OCI-LY7 (cell line): ENCODE measurements at regions not wholly inside any gene's neighbourhood (a gene's known extent, or its start where the extent isn't known, plus 50 kb on each side); places are given as distances from the start of the nearest gene placed in this dataset.

Experiments
- BruUV-seq: library from RNA; stranded (reverse); fragments of 400-500 nt; replicated peaks from 2 replicates; lab custom pipeline; 2021; lab: Mats Ljungman, UMichigan
- CTCF ChIA-PET: fragments of 300-600 bp; sonication (Branson Sonifier 250); formaldehyde crosslinking; loops from one replicate; lab custom pipeline; 2022; ENCODE audit warnings: antibody characterized with exemption; ENCODE audit not compliant: unreplicated experiment; lab: Charles Lee
- POLR2A ChIA-PET: fragments of 300-600 bp; sonication (Branson Sonifier 250); formaldehyde crosslinking; loops from one replicate; lab custom pipeline; 2022; ENCODE audit warnings: antibody characterized with exemption; lab: Charles Lee
- DNase-seq: peaks from one replicate; pipeline ENCODE4 v3.0.0-alpha.2; 2015; ENCODE audit warnings: low spot score
- H2AFZ ChIP-seq: fragments of 200-600 bp; sonication (generic), shearing (Covaris generic); 2 replicates; pipeline ENCODE4 v1.6.1; 2014; ENCODE audit warnings: mild to moderate bottlenecking, antibody characterized with exemption, low read length, moderate library complexity
- H3K27ac ChIP-seq: fragments of 200-600 bp; sonication (generic); 2 replicates; pipeline ENCODE4 v1.5.1; 2014; ENCODE audit warnings: mixed run types, low read depth, mild to moderate bottlenecking, moderate library complexity, low read length, inconsistent platforms; ENCODE audit not compliant: poor library complexity, severe bottlenecking
- H3K36me3 ChIP-seq: fragments of 200-600 bp; sonication (generic); 2 replicates; pipeline ENCODE4 v1.6.1; 2014; ENCODE audit warnings: mild to moderate bottlenecking, antibody characterized with exemption, low read length, moderate library complexity, mixed read lengths; ENCODE audit not compliant: insufficient read depth
- H3K4me1 ChIP-seq: fragments of 200-600 bp; sonication (generic); 2 replicates; pipeline ENCODE4 v1.5.1; 2014; ENCODE audit warnings: mild to moderate bottlenecking, low read length; ENCODE audit not compliant: insufficient read depth, poor library complexity, severe bottlenecking
- H3K4me2 ChIP-seq: fragments of 200-600 bp; sonication (generic); 2 replicates; pipeline ENCODE4 v1.6.1; 2014; ENCODE audit warnings: mild to moderate bottlenecking, low read length
- H3K4me3 ChIP-seq: fragments of 200-600 bp; sonication (generic); 2 replicates; pipeline ENCODE4 v1.5.1; 2014; ENCODE audit warnings: mild to moderate bottlenecking, low read depth, low read length; ENCODE audit not compliant: poor library complexity, severe bottlenecking
- H3K79me2 ChIP-seq: fragments of 200-600 bp; sonication (generic); 2 replicates; pipeline ENCODE4 v1.6.1; 2016; ENCODE audit warnings: low read depth, mild to moderate bottlenecking, low read length, moderate library complexity, mixed read lengths; ENCODE audit not compliant: insufficient read depth
- H3K9me2 ChIP-seq: fragments of 200-600 bp; sonication (generic); 2 replicates; pipeline ENCODE4 v1.6.1; 2016; ENCODE audit warnings: mild to moderate bottlenecking, low read length, mixed read lengths; ENCODE audit not compliant: insufficient read depth
- H3K9me3 ChIP-seq: fragments of 200-600 bp; sonication (generic); 2 replicates; pipeline ENCODE4 v1.6.1; 2014; ENCODE audit warnings: mild to moderate bottlenecking, mixed run types, low read length, mixed read lengths
- H4K20me1 ChIP-seq: fragments of 200-600 bp; sonication (generic); 2 replicates; pipeline ENCODE4 v1.6.1; 2014; ENCODE audit warnings: mild to moderate bottlenecking, antibody characterized with exemption, low read length, moderate library complexity, mixed read lengths; ENCODE audit not compliant: insufficient read depth
- EZH2phosphoT487 ChIP-seq: fragments of 200-600 bp; sonication (generic); IDR thresholded peaks from 2 replicates; pipeline ENCODE4 v1.6.1; 2018; ENCODE audit warnings: low read depth, borderline replicate concordance, mild to moderate bottlenecking, mixed run types, antibody characterized with exemption, low read length, moderate library complexity, mixed read lengths
- intact Hi-C: fragments of 100-400 bp; cut with micrococcal nuclease; formaldehyde crosslinking; loops from one replicate; pipeline ENCODE4 v1.10.0; 2022; ENCODE audit not compliant: unreplicated experiment
- TF ChIP-seq, protein P1 (sequence below): fragments of 200-600 bp; sonication (generic); conservative IDR thresholded peaks from 2 replicates; pipeline ENCODE4 v1.5.1; 2014; ENCODE audit warnings: mild to moderate bottlenecking, antibody characterized with exemption, low read length, moderate library complexity, mixed read lengths

- Histone ChIP-seq H3K9me3 (0 out of 2 replicates have a peak, but pooled peaks cover 3% of the 10 kb centered on the region), H3K36me3 (no peaks in the 10 kb centered on the region), H2AFZ (no peak overlapping the region), H3K4me2 (no peak overlapping the region), H3K4me3 (no peak overlapping the region), H3K79me2 (no peaks in the 10 kb centered on the region), H3K27ac (no peak overlapping the region), H4K20me1 (no peaks in the 10 kb centered on the region), H3K4me1 (no peaks in the 10 kb centered on the region), H3K9me2 (no peaks in the 10 kb centered on the region)
- intact Hi-C loops = no loop called here
- POLR2A ChIA-PET = interaction anchor here (1.0 to 1.5 kb wide), 2 partner anchors 10 to 19 kb away, joined by 3 to 4 read pairs; no protein-coding TSS in a partner anchor
- TF ChIP-seq, protein P1, sequence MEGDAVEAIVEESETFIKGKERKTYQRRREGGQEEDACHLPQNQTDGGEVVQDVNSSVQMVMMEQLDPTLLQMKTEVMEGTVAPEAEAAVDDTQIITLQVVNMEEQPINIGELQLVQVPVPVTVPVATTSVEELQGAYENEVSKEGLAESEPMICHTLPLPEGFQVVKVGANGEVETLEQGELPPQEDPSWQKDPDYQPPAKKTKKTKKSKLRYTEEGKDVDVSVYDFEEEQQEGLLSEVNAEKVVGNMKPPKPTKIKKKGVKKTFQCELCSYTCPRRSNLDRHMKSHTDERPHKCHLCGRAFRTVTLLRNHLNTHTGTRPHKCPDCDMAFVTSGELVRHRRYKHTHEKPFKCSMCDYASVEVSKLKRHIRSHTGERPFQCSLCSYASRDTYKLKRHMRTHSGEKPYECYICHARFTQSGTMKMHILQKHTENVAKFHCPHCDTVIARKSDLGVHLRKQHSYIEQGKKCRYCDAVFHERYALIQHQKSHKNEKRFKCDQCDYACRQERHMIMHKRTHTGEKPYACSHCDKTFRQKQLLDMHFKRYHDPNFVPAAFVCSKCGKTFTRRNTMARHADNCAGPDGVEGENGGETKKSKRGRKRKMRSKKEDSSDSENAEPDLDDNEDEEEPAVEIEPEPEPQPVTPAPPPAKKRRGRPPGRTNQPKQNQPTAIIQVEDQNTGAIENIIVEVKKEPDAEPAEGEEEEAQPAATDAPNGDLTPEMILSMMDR = peak; percentile 65
- TF ChIP-seq EZH2phosphoT487 = no peak
- BruUV-seq = no TSS peak
- DNase-seq = peak; percentile 11
- CTCF ChIA-PET = no interaction called here
These were observed 694.1 kb downstream of the ANKRD7 start for GRCh38 chr7:118918556-118918955.

- no peaks in the 10 kb centered on the region for H3K4me1 ChIP-seq
- CTCF ChIA-PET = no interaction called here
- no peak overlapping the region for H2AFZ ChIP-seq
- POLR2A ChIA-PET = interaction anchor here (0.7 kb wide), 1 partner anchor 611 kb away, joined by 3 read pairs; no protein-coding TSS in a partner anchor
- no peak overlapping the region for H3K27ac ChIP-seq
- BruUV-seq = no TSS peak
- no peaks in the 10 kb centered on the region for H3K36me3 ChIP-seq
- TF ChIP-seq, protein P1 = no peak
- TF ChIP-seq EZH2phosphoT487 = no peak
- H3K9me2 ChIP-seq = no peaks in the 10 kb centered on the region
- no peak overlapping the region for H3K4me3 ChIP-seq
- H3K9me3 ChIP-seq = no peaks in the 10 kb centered on the region
- DNase-seq = no peak
- intact Hi-C loops = no loop called here
- H3K4me2 ChIP-seq = no peak overlapping the region
- no peaks in the 10 kb centered on the region for H3K79me2 ChIP-seq
- no peaks in the 10 kb centered on the region for H4K20me1 ChIP-seq
These were observed 714.3 kb downstream of the ANKRD7 start for GRCh38 chr7:118938845-118939244.

- no peak overlapping the region for H3K27ac ChIP-seq
- BruUV-seq = no TSS peak
- no peak overlapping the region for H2AFZ ChIP-seq
- no peaks in the 10 kb centered on the region for H3K9me2 ChIP-seq
- POLR2A ChIA-PET = no interaction called here
- DNase-seq = no peak
- H3K36me3 ChIP-seq = no peaks in the 10 kb centered on the region
- no peak overlapping the region for H3K4me3 ChIP-seq
- H4K20me1 ChIP-seq = no peaks in the 10 kb centered on the region
- H3K4me1 ChIP-seq = no peaks in the 10 kb centered on the region
- TF ChIP-seq EZH2phosphoT487 = no peak
- no peaks in the 10 kb centered on the region for H3K79me2 ChIP-seq
- intact Hi-C loops = no loop called here
- CTCF ChIA-PET = no interaction called here
- no peaks in the 10 kb centered on the region for H3K9me3 ChIP-seq
- no peak overlapping the region for H3K4me2 ChIP-seq
These were observed 719.8 kb downstream of the ANKRD7 start for GRCh38 chr7:118944271-118944670.
